H1 (cell line): ENCODE measurements at regions not wholly inside any gene's neighbourhood (a gene's known extent, or its start where the extent isn't known, plus 50 kb on each side); places are given as distances from the start of the nearest gene placed in this dataset.

Experiments used
- CBX5 ChIP-seq: fragments of 300-800, 300-1000 bp; sonication (generic); IDR thresholded peaks from 2 replicates; pipeline ENCODE4 v1.7.1; 2016; ENCODE audit warnings: antibody characterized with exemption, low read length, low read depth
- CBX8 ChIP-seq: fragments of 300-800, 300-1000 bp; sonication (generic); IDR thresholded peaks from 2 replicates; pipeline ENCODE4 v1.7.1; 2016; ENCODE audit warnings: low read depth, low read length, borderline replicate concordance
- FOSL1 ChIP-seq: IDR thresholded peaks from 2 replicates; pipeline ENCODE4 v1.6.1; 2011; ENCODE audit warnings: mild to moderate bottlenecking, low read depth, low read length, moderate library complexity; ENCODE audit not compliant: insufficient read depth
- JUND ChIP-seq: IDR thresholded peaks from 2 replicates; pipeline ENCODE4 v1.6.1; 2011; ENCODE audit warnings: mild to moderate bottlenecking, improper control_type of control experiment, low read length
- KDM1A ChIP-seq: fragments of 200-600, 300-600 bp; sonication (generic); IDR thresholded peaks from 2 replicates; pipeline ENCODE4 v1.7.1; 2016; ENCODE audit warnings: mild to moderate bottlenecking, low read length, borderline replicate concordance
- POLR2A ChIP-seq, 2 experiments: IDR thresholded peaks; 1 replicate in 1 of 2; 2 replicates in 1 of 2; pipeline ENCODE4 v1.6.1; 2011; ENCODE audit warnings: low read depth in 2 of 2, low read length in 2 of 2, mild to moderate bottlenecking in 2 of 2; ENCODE audit errors: control extremely low read depth in 1 of 2
- RBBP5 ChIP-seq: IDR thresholded peaks from 2 replicates; pipeline ENCODE4 v1.7.1; 2012; ENCODE audit warnings: low read depth, mild to moderate bottlenecking, inconsistent platforms, low read length, moderate library complexity, borderline replicate concordance
- SIX5 ChIP-seq: IDR thresholded peaks from 2 replicates; pipeline ENCODE4 v1.6.1; 2011; ENCODE audit warnings: mild to moderate bottlenecking, low read depth, low read length
- SP1 ChIP-seq: IDR thresholded peaks from 2 replicates; pipeline ENCODE4 v1.6.1; 2011; ENCODE audit warnings: low read depth, low read length
- SP4 ChIP-seq: IDR thresholded peaks from 2 replicates; pipeline ENCODE4 v1.6.1; 2012; ENCODE audit warnings: low read length, inconsistent platforms
- TAF1 ChIP-seq: IDR thresholded peaks from 2 replicates; pipeline ENCODE4 v1.6.1; 2011; ENCODE audit warnings: mild to moderate bottlenecking, low read depth, low read length
- TEAD4 ChIP-seq: IDR thresholded peaks from 2 replicates; pipeline ENCODE4 v1.6.1; 2012; ENCODE audit warnings: low read depth, low read length, inconsistent platforms, mixed read lengths
- TF ChIP-seq, protein P1 (sequence below): fragments of 300-600 bp; sonication (generic); IDR thresholded peaks from 2 replicates; pipeline ENCODE4 v1.7.1; 2012; ENCODE audit warnings: low read length, moderate library complexity, mild to moderate bottlenecking, inconsistent platforms; ENCODE audit not compliant: insufficient replicate concordance
- TF ChIP-seq, protein P2 (sequence below): IDR thresholded peaks from 2 replicates; pipeline ENCODE4 v1.6.1; 2012; ENCODE audit warnings: inconsistent platforms

DNA sequence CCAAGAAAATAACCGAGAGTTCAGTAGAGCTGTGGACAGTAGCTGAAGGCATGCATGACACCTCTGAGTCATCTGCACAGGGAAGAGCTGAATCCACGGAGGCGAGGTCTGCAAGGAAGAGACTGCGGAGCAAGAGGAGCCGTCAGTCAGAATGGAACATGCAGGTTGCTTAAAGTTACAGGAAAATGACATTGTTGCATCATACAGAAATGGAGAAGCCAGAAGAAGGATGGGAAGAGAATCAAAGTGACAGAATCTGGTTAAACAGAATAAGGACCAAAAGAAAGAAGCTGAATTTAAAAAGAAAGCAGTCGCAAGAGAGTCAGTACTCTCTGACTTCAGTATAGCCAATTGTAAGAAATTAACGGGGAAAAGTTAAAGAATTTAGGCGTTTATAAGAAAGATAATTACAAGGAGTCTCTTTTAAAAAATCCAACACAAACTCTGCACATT, 533.8 kb downstream of the ADCYAP1 start (continued):
- TF ChIP-seq, protein P1, sequence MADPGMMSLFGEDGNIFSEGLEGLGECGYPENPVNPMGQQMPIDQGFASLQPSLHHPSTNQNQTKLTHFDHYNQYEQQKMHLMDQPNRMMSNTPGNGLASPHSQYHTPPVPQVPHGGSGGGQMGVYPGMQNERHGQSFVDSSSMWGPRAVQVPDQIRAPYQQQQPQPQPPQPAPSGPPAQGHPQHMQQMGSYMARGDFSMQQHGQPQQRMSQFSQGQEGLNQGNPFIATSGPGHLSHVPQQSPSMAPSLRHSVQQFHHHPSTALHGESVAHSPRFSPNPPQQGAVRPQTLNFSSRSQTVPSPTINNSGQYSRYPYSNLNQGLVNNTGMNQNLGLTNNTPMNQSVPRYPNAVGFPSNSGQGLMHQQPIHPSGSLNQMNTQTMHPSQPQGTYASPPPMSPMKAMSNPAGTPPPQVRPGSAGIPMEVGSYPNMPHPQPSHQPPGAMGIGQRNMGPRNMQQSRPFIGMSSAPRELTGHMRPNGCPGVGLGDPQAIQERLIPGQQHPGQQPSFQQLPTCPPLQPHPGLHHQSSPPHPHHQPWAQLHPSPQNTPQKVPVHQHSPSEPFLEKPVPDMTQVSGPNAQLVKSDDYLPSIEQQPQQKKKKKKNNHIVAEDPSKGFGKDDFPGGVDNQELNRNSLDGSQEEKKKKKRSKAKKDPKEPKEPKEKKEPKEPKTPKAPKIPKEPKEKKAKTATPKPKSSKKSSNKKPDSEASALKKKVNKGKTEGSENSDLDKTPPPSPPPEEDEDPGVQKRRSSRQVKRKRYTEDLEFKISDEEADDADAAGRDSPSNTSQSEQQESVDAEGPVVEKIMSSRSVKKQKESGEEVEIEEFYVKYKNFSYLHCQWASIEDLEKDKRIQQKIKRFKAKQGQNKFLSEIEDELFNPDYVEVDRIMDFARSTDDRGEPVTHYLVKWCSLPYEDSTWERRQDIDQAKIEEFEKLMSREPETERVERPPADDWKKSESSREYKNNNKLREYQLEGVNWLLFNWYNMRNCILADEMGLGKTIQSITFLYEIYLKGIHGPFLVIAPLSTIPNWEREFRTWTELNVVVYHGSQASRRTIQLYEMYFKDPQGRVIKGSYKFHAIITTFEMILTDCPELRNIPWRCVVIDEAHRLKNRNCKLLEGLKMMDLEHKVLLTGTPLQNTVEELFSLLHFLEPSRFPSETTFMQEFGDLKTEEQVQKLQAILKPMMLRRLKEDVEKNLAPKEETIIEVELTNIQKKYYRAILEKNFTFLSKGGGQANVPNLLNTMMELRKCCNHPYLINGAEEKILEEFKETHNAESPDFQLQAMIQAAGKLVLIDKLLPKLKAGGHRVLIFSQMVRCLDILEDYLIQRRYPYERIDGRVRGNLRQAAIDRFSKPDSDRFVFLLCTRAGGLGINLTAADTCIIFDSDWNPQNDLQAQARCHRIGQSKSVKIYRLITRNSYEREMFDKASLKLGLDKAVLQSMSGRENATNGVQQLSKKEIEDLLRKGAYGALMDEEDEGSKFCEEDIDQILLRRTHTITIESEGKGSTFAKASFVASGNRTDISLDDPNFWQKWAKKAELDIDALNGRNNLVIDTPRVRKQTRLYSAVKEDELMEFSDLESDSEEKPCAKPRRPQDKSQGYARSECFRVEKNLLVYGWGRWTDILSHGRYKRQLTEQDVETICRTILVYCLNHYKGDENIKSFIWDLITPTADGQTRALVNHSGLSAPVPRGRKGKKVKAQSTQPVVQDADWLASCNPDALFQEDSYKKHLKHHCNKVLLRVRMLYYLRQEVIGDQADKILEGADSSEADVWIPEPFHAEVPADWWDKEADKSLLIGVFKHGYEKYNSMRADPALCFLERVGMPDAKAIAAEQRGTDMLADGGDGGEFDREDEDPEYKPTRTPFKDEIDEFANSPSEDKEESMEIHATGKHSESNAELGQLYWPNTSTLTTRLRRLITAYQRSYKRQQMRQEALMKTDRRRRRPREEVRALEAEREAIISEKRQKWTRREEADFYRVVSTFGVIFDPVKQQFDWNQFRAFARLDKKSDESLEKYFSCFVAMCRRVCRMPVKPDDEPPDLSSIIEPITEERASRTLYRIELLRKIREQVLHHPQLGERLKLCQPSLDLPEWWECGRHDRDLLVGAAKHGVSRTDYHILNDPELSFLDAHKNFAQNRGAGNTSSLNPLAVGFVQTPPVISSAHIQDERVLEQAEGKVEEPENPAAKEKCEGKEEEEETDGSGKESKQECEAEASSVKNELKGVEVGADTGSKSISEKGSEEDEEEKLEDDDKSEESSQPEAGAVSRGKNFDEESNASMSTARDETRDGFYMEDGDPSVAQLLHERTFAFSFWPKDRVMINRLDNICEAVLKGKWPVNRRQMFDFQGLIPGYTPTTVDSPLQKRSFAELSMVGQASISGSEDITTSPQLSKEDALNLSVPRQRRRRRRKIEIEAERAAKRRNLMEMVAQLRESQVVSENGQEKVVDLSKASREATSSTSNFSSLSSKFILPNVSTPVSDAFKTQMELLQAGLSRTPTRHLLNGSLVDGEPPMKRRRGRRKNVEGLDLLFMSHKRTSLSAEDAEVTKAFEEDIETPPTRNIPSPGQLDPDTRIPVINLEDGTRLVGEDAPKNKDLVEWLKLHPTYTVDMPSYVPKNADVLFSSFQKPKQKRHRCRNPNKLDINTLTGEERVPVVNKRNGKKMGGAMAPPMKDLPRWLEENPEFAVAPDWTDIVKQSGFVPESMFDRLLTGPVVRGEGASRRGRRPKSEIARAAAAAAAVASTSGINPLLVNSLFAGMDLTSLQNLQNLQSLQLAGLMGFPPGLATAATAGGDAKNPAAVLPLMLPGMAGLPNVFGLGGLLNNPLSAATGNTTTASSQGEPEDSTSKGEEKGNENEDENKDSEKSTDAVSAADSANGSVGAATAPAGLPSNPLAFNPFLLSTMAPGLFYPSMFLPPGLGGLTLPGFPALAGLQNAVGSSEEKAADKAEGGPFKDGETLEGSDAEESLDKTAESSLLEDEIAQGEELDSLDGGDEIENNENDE, result no peak
- TF ChIP-seq, protein P2, sequence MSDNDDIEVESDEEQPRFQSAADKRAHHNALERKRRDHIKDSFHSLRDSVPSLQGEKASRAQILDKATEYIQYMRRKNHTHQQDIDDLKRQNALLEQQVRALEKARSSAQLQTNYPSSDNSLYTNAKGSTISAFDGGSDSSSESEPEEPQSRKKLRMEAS, result no peak
- TF ChIP-seq POLR2A (IDR thresholded peaks at IDR 0.05; ENCODE audit: control extremely low read depth in 1 of 2, low read depth in 2 of 2, low read length in 2 of 2), result no peak
- no peak for TF ChIP-seq SIX5
- no peak for TF ChIP-seq CBX8
- no peak for TF ChIP-seq SP1
- no peak for TF ChIP-seq KDM1A
- TF ChIP-seq FOSL1, result no peak
- no peak for TF ChIP-seq JUND
- no peak for TF ChIP-seq SP4
- TF ChIP-seq RBBP5, result no peak
- TF ChIP-seq TAF1, result no peak
- no peak for TF ChIP-seq TEAD4
- no peak for TF ChIP-seq CBX5
